Ascending aorta (tissue), 2 donors: ENCODE measurements at regions not wholly inside any gene's neighbourhood (a gene's known extent, or its start where the extent isn't known, plus 50 kb on each side); places are given as distances from the start of the nearest gene placed in this dataset.

Experiments used
- DNase-seq, 2 donors: peaks; one replicate each; pipeline ENCODE4 v3.0.0-alpha.2; 2019; ENCODE audit warnings: low spot score in 2 of 2
- H3K27ac ChIP-seq, 2 donors: fragments of 200-600 bp; sonication (generic); one replicate each; pipeline ENCODE4 v1.5.1; 2016 to 2017; ENCODE audit warnings: mild to moderate bottlenecking in 1 of 2
- H3K27me3 ChIP-seq: fragments of 200-600 bp; sonication (generic); one replicate; pipeline ENCODE4 v1.5.1; 2017
- H3K36me3 ChIP-seq, 2 donors: fragments of 200-600 bp; sonication (generic); one replicate each; pipeline ENCODE4 v1.5.1; 2016
- H3K4me1 ChIP-seq, 2 donors: fragments of 200-600 bp; sonication (generic); one replicate each; pipeline ENCODE4 v1.5.1; 2016 to 2017; ENCODE audit warnings: mild to moderate bottlenecking in 1 of 2
- H3K4me3 ChIP-seq, 2 donors: fragments of 200-600 bp; sonication (generic); one replicate each; pipeline ENCODE4 v1.5.1; 2016 to 2017; ENCODE audit warnings: mild to moderate bottlenecking in 1 of 2
- H3K9me3 ChIP-seq, 2 donors: fragments of 200-600 bp; sonication (generic); one replicate each; pipeline ENCODE4 v1.5.1; 2016
- CTCF ChIP-seq, 3 experiments: fragments of 200-600 bp in 2 of 3; fragments of 450-650 bp in 1 of 3; sonication (generic) in 2 of 3; IDR thresholded peaks; one replicate each; pipeline ENCODE4 v1.5.1; 2016 to 2019; ENCODE audit warnings: antibody characterized with exemption in 3 of 3, mild to moderate bottlenecking in 1 of 3, moderate library complexity in 1 of 3
- intact Hi-C: fragments of 100-400 bp; cut with DNase I; formaldehyde crosslinking; loops from one replicate; pipeline ENCODE4 v1.15.1; 2023

- Histone ChIP-seq H3K27me3 (no peaks in the 10 kb centered on the region), H3K36me3 (no peaks in the 10 kb centered on the region), H3K4me1 (no peaks in the 10 kb centered on the region), H3K9me3 (no peaks in the 10 kb centered on the region), H3K4me3 (no peak overlapping the region), H3K27ac (no peak overlapping the region)
- no peak for TF ChIP-seq CTCF (IDR thresholded peaks at IDR 0.05)
- intact Hi-C loops = no loop called here
- DNase-seq = no peak
Measured at GRCh38 chr2:66895206-66895605, 460.3 kb downstream of the MEIS1 start.

GRCh38 chr2:66896131-66896530 is 461.2 kb downstream of the MEIS1 start:
- H3K4me3 ChIP-seq = no peak overlapping the region
- no peak overlapping the region for H3K27ac ChIP-seq
- no peaks in the 10 kb centered on the region for H3K36me3 ChIP-seq
- no peak for TF ChIP-seq CTCF (IDR thresholded peaks at IDR 0.05)
- intact Hi-C loops = no loop called here
- no peak for DNase-seq
- no peaks in the 10 kb centered on the region for H3K4me1 ChIP-seq
- no peaks in the 10 kb centered on the region for H3K9me3 ChIP-seq
- no peaks in the 10 kb centered on the region for H3K27me3 ChIP-seq

- no peak for DNase-seq
- Histone ChIP-seq H3K27me3 (no peaks in the 10 kb centered on the region), H3K4me3 (no peak overlapping the region), H3K36me3 (no peaks in the 10 kb centered on the region), H3K9me3 (no peaks in the 10 kb centered on the region), H3K27ac (no peak overlapping the region), H3K4me1 (no peaks in the 10 kb centered on the region)
- intact Hi-C loops = no loop called here
- TF ChIP-seq CTCF (IDR thresholded peaks at IDR 0.05) = no peak
Measured at GRCh38 chr2:66897181-66897580, 462.3 kb downstream of the MEIS1 start.

GRCh38 chr2:66897691-66898150 is 462.8 kb downstream of the MEIS1 start:
- no peak for DNase-seq
- H3K27me3 ChIP-seq = no peaks in the 10 kb centered on the region
- H3K4me1 ChIP-seq = no peaks in the 10 kb centered on the region
- no peak for TF ChIP-seq CTCF (IDR thresholded peaks at IDR 0.05)
- no peak overlapping the region for H3K4me3 ChIP-seq
- H3K27ac ChIP-seq = no peak overlapping the region
- no peaks in the 10 kb centered on the region for H3K9me3 ChIP-seq
- intact Hi-C loops = no loop called here
- no peaks in the 10 kb centered on the region for H3K36me3 ChIP-seq

GRCh38 chr2:66899109-66899508 is 464.2 kb downstream of the MEIS1 start:
- H3K27me3 ChIP-seq = no peaks in the 10 kb centered on the region
- no peaks in the 10 kb centered on the region for H3K36me3 ChIP-seq
- DNase-seq = no peak
- H3K4me3 ChIP-seq = no peak overlapping the region
- H3K9me3 ChIP-seq = no peaks in the 10 kb centered on the region
- no peak for TF ChIP-seq CTCF (IDR thresholded peaks at IDR 0.05)
- H3K4me1 ChIP-seq = no peaks in the 10 kb centered on the region
- no peak overlapping the region for H3K27ac ChIP-seq
- intact Hi-C loops = no loop called here

GRCh38 chr2:66899648-66900047 is 464.7 kb downstream of the MEIS1 start:
- Histone ChIP-seq H3K4me1 (no peaks in the 10 kb centered on the region), H3K9me3 (no peaks in the 10 kb centered on the region), H3K4me3 (no peak overlapping the region), H3K36me3 (no peaks in the 10 kb centered on the region), H3K27me3 (no peaks in the 10 kb centered on the region), H3K27ac (no peak overlapping the region)
- DNase-seq = no peak
- intact Hi-C loops = no loop called here
- no peak for TF ChIP-seq CTCF (IDR thresholded peaks at IDR 0.05)
